OCI-LY3 (cell line): ENCODE measurements at regions not wholly inside any gene's neighbourhood (a gene's known extent, or its start where the extent isn't known, plus 50 kb on each side); places are given as distances from the start of the nearest gene placed in this dataset.
"Not testable (repeated sequence)": the region's sequence is repeated elsewhere in the genome, so short reads cannot be mapped to it uniquely, and the experiment has no call there.

ENCODE experiments used
- H2AFZ ChIP-seq: fragments of 200-600, 300-600 bp; shearing (Covaris generic); 2 replicates; pipeline ENCODE4 v1.6.0; 2014; ENCODE audit warnings: antibody characterized with exemption, low read depth, low read length
- H3K27ac ChIP-seq: fragments of 200-600, 300-600 bp; sonication (generic); 2 replicates; pipeline ENCODE4 v1.5.1; 2014; ENCODE audit warnings: mild to moderate bottlenecking, low read length, moderate library complexity, mixed read lengths
- H3K27me3 ChIP-seq: fragments of 200-600, 300-600 bp; sonication (generic); 2 replicates; pipeline ENCODE4 v1.6.1; 2014; ENCODE audit warnings: low read depth, low read length, mixed read lengths
- H3K36me3 ChIP-seq: fragments of 200-600, 300-600 bp; sonication (generic); replicated peaks from 2 replicates; pipeline ENCODE3; 2014; ENCODE audit warnings: low read depth, low read length, mixed read lengths
- H3K4me1 ChIP-seq: fragments of 300-600, 200-600 bp; sonication (generic); 2 replicates; pipeline ENCODE4 v1.6.1; 2014; ENCODE audit warnings: low read length, mixed read lengths
- H3K4me2 ChIP-seq: fragments of 200-600, 300-600 bp; sonication (generic); 2 replicates; pipeline ENCODE4 v1.6.1; 2014; ENCODE audit warnings: low read length, mixed read lengths
- H3K4me3 ChIP-seq: fragments of 300-600, 200-600 bp; sonication (generic); 2 replicates; pipeline ENCODE4 v1.5.1; 2014; ENCODE audit warnings: antibody characterized with exemption, mild to moderate bottlenecking, low read length, moderate library complexity
- H3K79me2 ChIP-seq: fragments of 300-600, 200-600 bp; shearing (Covaris generic); 2 replicates; pipeline ENCODE4 v1.6.1; 2014; ENCODE audit warnings: mild to moderate bottlenecking, low read length, mixed read lengths
- H3K9ac ChIP-seq: fragments of 300-600, 200-600 bp; shearing (Covaris generic); 2 replicates; pipeline ENCODE4 v1.6.0; 2014; ENCODE audit warnings: mild to moderate bottlenecking, low read length, moderate library complexity
- H3K9me3 ChIP-seq: fragments of 200-600, 300-600 bp; shearing (Covaris generic); 2 replicates; pipeline ENCODE4 v1.6.1; 2014; ENCODE audit warnings: low read length, mixed read lengths; ENCODE audit not compliant: insufficient read depth
- H4K20me1 ChIP-seq: fragments of 200-600, 300-600 bp; sonication (generic); 2 replicates; pipeline ENCODE4 v1.6.1; 2016; ENCODE audit warnings: low read length, mixed read lengths; ENCODE audit not compliant: insufficient read depth
- EZH2phosphoT487 ChIP-seq: fragments of 200-600 bp; shearing (Covaris generic); IDR thresholded peaks from 2 replicates; pipeline ENCODE4 v1.6.1; 2018; ENCODE audit warnings: antibody characterized with exemption, mixed run types, low read depth
- TF ChIP-seq, protein P1 (sequence below): fragments of 200-600, 300-600 bp; sonication (generic); IDR thresholded peaks from 2 replicates; pipeline ENCODE4 v1.5.1; 2014; ENCODE audit warnings: antibody characterized with exemption, low read length, low read depth

GRCh38 chr2:234250926-234251325 is 200.4 kb downstream of the SPP2 start:
- Histone ChIP-seq H4K20me1 (no peaks in the 10 kb centered on the region), H3K27me3 (no peaks in the 10 kb centered on the region), H3K36me3 (no peaks in the 10 kb centered on the region), H3K9ac (no peak overlapping the region), H3K4me2 (no peak overlapping the region), H3K9me3 (no peaks in the 10 kb centered on the region), H2AFZ (no peak overlapping the region), H3K79me2 (no peaks in the 10 kb centered on the region), H3K4me1 (no peaks in the 10 kb centered on the region), H3K4me3 (no peak overlapping the region), H3K27ac (no peak overlapping the region)
- no peak for TF ChIP-seq EZH2phosphoT487
- TF ChIP-seq, protein P1, sequence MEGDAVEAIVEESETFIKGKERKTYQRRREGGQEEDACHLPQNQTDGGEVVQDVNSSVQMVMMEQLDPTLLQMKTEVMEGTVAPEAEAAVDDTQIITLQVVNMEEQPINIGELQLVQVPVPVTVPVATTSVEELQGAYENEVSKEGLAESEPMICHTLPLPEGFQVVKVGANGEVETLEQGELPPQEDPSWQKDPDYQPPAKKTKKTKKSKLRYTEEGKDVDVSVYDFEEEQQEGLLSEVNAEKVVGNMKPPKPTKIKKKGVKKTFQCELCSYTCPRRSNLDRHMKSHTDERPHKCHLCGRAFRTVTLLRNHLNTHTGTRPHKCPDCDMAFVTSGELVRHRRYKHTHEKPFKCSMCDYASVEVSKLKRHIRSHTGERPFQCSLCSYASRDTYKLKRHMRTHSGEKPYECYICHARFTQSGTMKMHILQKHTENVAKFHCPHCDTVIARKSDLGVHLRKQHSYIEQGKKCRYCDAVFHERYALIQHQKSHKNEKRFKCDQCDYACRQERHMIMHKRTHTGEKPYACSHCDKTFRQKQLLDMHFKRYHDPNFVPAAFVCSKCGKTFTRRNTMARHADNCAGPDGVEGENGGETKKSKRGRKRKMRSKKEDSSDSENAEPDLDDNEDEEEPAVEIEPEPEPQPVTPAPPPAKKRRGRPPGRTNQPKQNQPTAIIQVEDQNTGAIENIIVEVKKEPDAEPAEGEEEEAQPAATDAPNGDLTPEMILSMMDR: no peak

DNA sequence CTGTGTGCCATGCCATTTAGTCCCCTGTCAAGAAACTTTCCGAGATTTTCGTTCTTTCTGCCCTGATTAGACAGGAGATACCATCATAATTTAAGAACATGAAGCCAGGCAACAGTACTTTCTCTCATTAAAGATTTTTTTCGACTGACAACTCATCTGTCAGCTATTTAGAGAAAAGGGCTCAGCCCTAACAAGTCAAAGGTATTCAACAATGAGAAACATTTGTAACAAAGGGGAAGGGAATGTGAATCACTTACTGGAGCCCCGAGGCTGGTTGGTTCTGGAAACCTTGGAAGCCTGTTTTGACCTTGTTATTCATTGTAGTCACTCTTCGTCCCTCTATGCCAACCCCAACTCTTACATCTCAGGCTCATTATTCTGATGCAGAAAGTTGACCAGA is 199.4 kb downstream of the SPP2 start:
- Histone ChIP-seq H4K20me1 (no peaks in the 10 kb centered on the region), H3K9ac (no peak overlapping the region), H3K4me3 (no peak overlapping the region), H3K27ac (no peak overlapping the region), H2AFZ (no peak overlapping the region), H3K79me2 (no peaks in the 10 kb centered on the region), H3K9me3 (no peaks in the 10 kb centered on the region), H3K36me3 (no peaks in the 10 kb centered on the region), H3K27me3 (no peaks in the 10 kb centered on the region), H3K4me2 (no peak overlapping the region), H3K4me1 (no peaks in the 10 kb centered on the region)
- TF ChIP-seq EZH2phosphoT487: no peak
- TF ChIP-seq, protein P1: no peak

GRCh38 chr2:234249034-234249735 is 198.7 kb downstream of the SPP2 start:
- no peak overlapping the region for H3K4me3 ChIP-seq
- H3K27me3 ChIP-seq: no peaks in the 10 kb centered on the region
- H3K9ac ChIP-seq: no peak overlapping the region
- H3K4me1 ChIP-seq: no peaks in the 10 kb centered on the region
- H3K36me3 ChIP-seq: no peaks in the 10 kb centered on the region
- TF ChIP-seq, protein P1: no peak
- no peak for TF ChIP-seq EZH2phosphoT487
- no peaks in the 10 kb centered on the region for H3K9me3 ChIP-seq
- no peaks in the 10 kb centered on the region for H4K20me1 ChIP-seq
- H3K79me2 ChIP-seq: no peaks in the 10 kb centered on the region
- H3K4me2 ChIP-seq: no peak overlapping the region
- no peak overlapping the region for H3K27ac ChIP-seq
- no peak overlapping the region for H2AFZ ChIP-seq

- H3K9ac ChIP-seq, H3K4me2 ChIP-seq, H3K27ac ChIP-seq, H3K4me3 ChIP-seq, H3K27me3 ChIP-seq, H3K36me3 ChIP-seq, H2AFZ ChIP-seq, H4K20me1 ChIP-seq, H3K79me2 ChIP-seq, H3K9me3 ChIP-seq, H3K4me1 ChIP-seq: not testable (repeated sequence)
Measured at GRCh38 chr2:234248213-234248710, 197.8 kb downstream of the SPP2 start.
